H1 (cell line): ENCODE measurements at regions not wholly inside any gene's neighbourhood (a gene's known extent, or its start where the extent isn't known, plus 50 kb on each side); places are given as distances from the start of the nearest gene placed in this dataset.

Experiments used
- CTCF ChIA-PET: fragments of 300-600 bp; sonication (Branson Sonifier 250); formaldehyde crosslinking; loops from one replicate; lab custom pipeline; 2021; ENCODE audit not compliant: partially characterized antibody; lab: Charles Lee
- POLR2A ChIA-PET: fragments of 300-600 bp; sonication (Branson Sonifier 250); formaldehyde crosslinking; loops from one replicate; lab custom pipeline; 2021; ENCODE audit warnings: inconsistent platforms; ENCODE audit not compliant: partially characterized antibody; lab: Charles Lee
- DNase-seq, 2 experiments: peaks; one replicate each; pipeline versions ENCODE4 v3.0.0 to v3.0.0-alpha.2; 2010 to 2022; ENCODE audit warnings: low spot score in 2 of 2, low read depth in 1 of 2, mixed read lengths in 1 of 2
- FAIRE-seq: peaks from 2 replicates; lab custom pipeline; 2011; peaks lifted over from hg19 to GRCh38; lab: Jason Lieb, UNC
- H2AFZ ChIP-seq: 2 replicates; pipeline ENCODE4 v1.8.1; 2012; ENCODE audit warnings: low read length, inconsistent platforms
- H2AK5ac ChIP-seq: 2 replicates; pipeline ENCODE4 v1.6.1; 2013; ENCODE audit warnings: low read depth, low read length
- H2BK120ac ChIP-seq: replicated peaks from 2 replicates; pipeline ENCODE3; 2013; ENCODE audit warnings: low read depth, low read length, inconsistent platforms
- H2BK12ac ChIP-seq: 2 replicates; pipeline ENCODE4 v1.6.1; 2013; ENCODE audit warnings: low read depth, low read length
- H2BK15ac ChIP-seq: 2 replicates; pipeline ENCODE4 v1.6.1; 2013; ENCODE audit warnings: low read length
- H2BK20ac ChIP-seq: 2 replicates; pipeline ENCODE4 v1.6.1; 2013; ENCODE audit warnings: low read length
- H2BK5ac ChIP-seq: 2 replicates; pipeline ENCODE4 v1.6.1; 2013; ENCODE audit warnings: low read depth, low read length
- H3K14ac ChIP-seq: 2 replicates; pipeline ENCODE4 v1.6.1; 2013; ENCODE audit warnings: inconsistent platforms; ENCODE audit not compliant: insufficient read length
- H3K18ac ChIP-seq: 2 replicates; pipeline ENCODE4 v1.6.1; 2013; ENCODE audit warnings: low read length; ENCODE audit errors: extremely low read depth
- H3K23ac ChIP-seq: 2 replicates; pipeline ENCODE4 v1.6.1; 2013; ENCODE audit warnings: inconsistent platforms; ENCODE audit not compliant: insufficient read length
- H3K23me2 ChIP-seq: 2 replicates; pipeline ENCODE4 v1.6.1; 2013; ENCODE audit warnings: low read depth, low read length
- H3K27ac ChIP-seq: 2 replicates; pipeline ENCODE4 v1.6.1; 2011; ENCODE audit warnings: low read depth, low read length, inconsistent platforms
- H3K27me3 ChIP-seq, 4 experiments: replicated peaks in 1 of 4; 1 replicate in 1 of 4; 2 replicates in 3 of 4; pipeline versions ENCODE4 v1.6.1 to v1.8.1; 2011 to 2013; ENCODE audit warnings: low read length in 3 of 4, mild to moderate bottlenecking in 3 of 4, inconsistent platforms in 2 of 4, mixed read lengths in 2 of 4, moderate library complexity in 1 of 4; ENCODE audit not compliant: control insufficient read depth in 3 of 4, insufficient read depth in 3 of 4; ENCODE audit errors: extremely low read depth in 1 of 4
- H3K36me3 ChIP-seq, 4 experiments: 2 replicates each; pipeline versions ENCODE4 v1.6.1 to v1.8.1; 2011 to 2013; ENCODE audit warnings: mild to moderate bottlenecking in 4 of 4, low read length in 3 of 4, moderate library complexity in 2 of 4, control low read depth in 1 of 4, inconsistent platforms in 1 of 4; ENCODE audit not compliant: insufficient read depth in 4 of 4, control insufficient read depth in 2 of 4
- H3K4ac ChIP-seq: replicated peaks from 2 replicates; pipeline ENCODE3; 2013; ENCODE audit warnings: low read length, low read depth, mixed read lengths, inconsistent platforms; ENCODE audit not compliant: insufficient read length
- H3K4me1 ChIP-seq, 4 experiments: replicated peaks in 1 of 4; 1 replicate in 1 of 4; 2 replicates in 3 of 4; pipeline versions ENCODE4 v1.6.1 to v1.8.1; 2011 to 2013; ENCODE audit warnings: low read length in 3 of 4, inconsistent platforms in 2 of 4, mixed read lengths in 1 of 4; ENCODE audit not compliant: insufficient read depth in 4 of 4, control insufficient read depth in 3 of 4
- H3K4me2 ChIP-seq, 2 experiments: 2 replicates each; pipeline versions ENCODE4 v1.6.1 to v1.8.1; 2011 to 2013; ENCODE audit warnings: low read depth in 2 of 2, low read length in 2 of 2, control low read depth in 1 of 2, inconsistent platforms in 1 of 2, mild to moderate bottlenecking in 1 of 2; ENCODE audit not compliant: insufficient read depth in 1 of 2
- H3K4me3 ChIP-seq, 4 experiments: fragments of 200-600, 300-600 bp in 1 of 4; sonication (generic), shearing (Covaris generic), sonication (Bioruptor Twin) in 1 of 4; 2 replicates each; pipeline versions ENCODE4 v1.5.1 to v1.8.1; 2011 to 2016; ENCODE audit warnings: low read length in 4 of 4, low read depth in 3 of 4, control low read depth in 2 of 4, inconsistent platforms in 2 of 4, mild to moderate bottlenecking in 2 of 4, mixed read lengths in 1 of 4, moderate library complexity in 1 of 4; ENCODE audit not compliant: insufficient read depth in 2 of 4; ENCODE audit errors: extremely low read depth in 1 of 4
- H3K56ac ChIP-seq: replicated peaks from 2 replicates; pipeline ENCODE3; 2013; ENCODE audit warnings: low read depth, mild to moderate bottlenecking, mixed read lengths, low read length, inconsistent platforms; ENCODE audit not compliant: insufficient read length
- H3K79me1 ChIP-seq: 2 replicates; pipeline ENCODE4 v1.6.1; 2013; ENCODE audit warnings: low read depth, low read length, control low read depth
- H3K79me2 ChIP-seq, 2 experiments: 2 replicates each; pipeline versions ENCODE4 v1.6.1 to v1.8.1; 2012 to 2013; ENCODE audit warnings: low read length in 2 of 2, mild to moderate bottlenecking in 2 of 2, inconsistent platforms in 1 of 2; ENCODE audit not compliant: insufficient read depth in 2 of 2, control insufficient read depth in 1 of 2
- H3K9ac ChIP-seq, 4 experiments: replicated peaks in 1 of 4; 1 replicate in 1 of 4; 2 replicates in 3 of 4; pipeline versions ENCODE4 v1.6.1 to v1.8.1; 2011 to 2013; ENCODE audit warnings: low read depth in 3 of 4, low read length in 3 of 4, control low read depth in 2 of 4, mild to moderate bottlenecking in 2 of 4, moderate library complexity in 2 of 4, inconsistent platforms in 1 of 4; ENCODE audit errors: extremely low read depth in 1 of 4
- H3K9me3 ChIP-seq, 2 experiments: 2 replicates each; pipeline versions ENCODE4 v1.6.1 to v1.8.1; 2012 to 2013; ENCODE audit warnings: mild to moderate bottlenecking in 2 of 2, moderate library complexity in 2 of 2, control low read depth in 1 of 2, inconsistent platforms in 1 of 2, low read depth in 1 of 2, low read length in 1 of 2, mixed read lengths in 1 of 2; ENCODE audit not compliant: insufficient read depth in 2 of 2
- H4K20me1 ChIP-seq, 2 experiments: replicated peaks in 1 of 2; 2 replicates each; pipeline versions ENCODE3 to v1.8.1; 2011 to 2013; ENCODE audit warnings: inconsistent platforms in 2 of 2, low read length in 2 of 2, mild to moderate bottlenecking in 1 of 2; ENCODE audit not compliant: insufficient read depth in 2 of 2, control insufficient read depth in 1 of 2
- H4K5ac ChIP-seq: 2 replicates; pipeline ENCODE4 v1.6.1; 2013; ENCODE audit warnings: low read length, low read depth, mixed read lengths, inconsistent platforms; ENCODE audit not compliant: insufficient read length
- H4K8ac ChIP-seq: 2 replicates; pipeline ENCODE4 v1.8.0; 2013; ENCODE audit warnings: mild to moderate bottlenecking, moderate library complexity, low read length, inconsistent platforms; ENCODE audit not compliant: insufficient read depth; ENCODE audit errors: extremely low read depth
- H4K91ac ChIP-seq: replicated peaks from 2 replicates; pipeline ENCODE3; 2013; ENCODE audit warnings: low read length, mixed read lengths, inconsistent platforms; ENCODE audit not compliant: insufficient read length
- BACH1 ChIP-seq: IDR thresholded peaks from 2 replicates; pipeline ENCODE4 v1.6.1; 2012; ENCODE audit warnings: low read length, improper control_type of control experiment
- CEBPB ChIP-seq: IDR thresholded peaks from 2 replicates; pipeline ENCODE4 v1.6.1; 2012; ENCODE audit warnings: low read depth, low read length
- CHD2 ChIP-seq: IDR thresholded peaks from 2 replicates; pipeline ENCODE4 v1.6.1; 2012; ENCODE audit warnings: low read length, improper control_type of control experiment
- FOSL1 ChIP-seq: IDR thresholded peaks from 2 replicates; pipeline ENCODE4 v1.6.1; 2011; ENCODE audit warnings: mild to moderate bottlenecking, low read depth, low read length, moderate library complexity; ENCODE audit not compliant: insufficient read depth
- HDAC2 ChIP-seq, 2 experiments: fragments of 300-600 bp in 1 of 2; sonication (generic) in 1 of 2; IDR thresholded peaks; 2 replicates each; pipeline ENCODE4 v1.6.1; 2011 to 2012; ENCODE audit warnings: low read depth in 2 of 2, low read length in 2 of 2, mild to moderate bottlenecking in 2 of 2, moderate library complexity in 2 of 2, borderline replicate concordance in 1 of 2, inconsistent platforms in 1 of 2
- KDM1A ChIP-seq: fragments of 200-600, 300-600 bp; sonication (generic); IDR thresholded peaks from 2 replicates; pipeline ENCODE4 v1.7.1; 2016; ENCODE audit warnings: mild to moderate bottlenecking, low read length, borderline replicate concordance
- KDM5A ChIP-seq: fragments of 200-600 bp; IDR thresholded peaks from 2 replicates; pipeline ENCODE4 v1.7.1; 2012; ENCODE audit warnings: mild to moderate bottlenecking, low read length, inconsistent platforms, mixed read lengths
- MAFK ChIP-seq: IDR thresholded peaks from 2 replicates; pipeline ENCODE4 v1.6.1; 2012; ENCODE audit warnings: low read depth, mild to moderate bottlenecking, improper control_type of control experiment, low read length
- MAX ChIP-seq: IDR thresholded peaks from 2 replicates; pipeline ENCODE4 v1.6.1; 2012; ENCODE audit warnings: inconsistent platforms
- RNF2 ChIP-seq: fragments of 200-900, 300-1000 bp; sonication (generic); IDR thresholded peaks from 2 replicates; pipeline ENCODE4 v1.7.1; 2016; ENCODE audit warnings: borderline replicate concordance, low read depth, mild to moderate bottlenecking, antibody characterized with exemption, low read length; ENCODE audit not compliant: poor library complexity, severe bottlenecking; ENCODE audit errors: missing control alignments
- SP4 ChIP-seq: IDR thresholded peaks from 2 replicates; pipeline ENCODE4 v1.6.1; 2012; ENCODE audit warnings: low read length, inconsistent platforms
- SRF ChIP-seq: IDR thresholded peaks from 2 replicates; pipeline ENCODE4 v1.6.1; 2011; ENCODE audit warnings: mild to moderate bottlenecking, low read depth, low read length, moderate library complexity
- SUZ12 ChIP-seq: fragments of 200-600 bp; sonication (generic); IDR thresholded peaks from 2 replicates; pipeline ENCODE4 v1.6.1; 2012; ENCODE audit warnings: mild to moderate bottlenecking, inconsistent platforms, low read length, moderate library complexity, mixed read lengths
- TBP ChIP-seq: IDR thresholded peaks from 2 replicates; pipeline ENCODE4 v1.6.1; 2011; ENCODE audit warnings: low read depth, low read length, improper control_type of control experiment
- TCF12 ChIP-seq: IDR thresholded peaks from 2 replicates; pipeline ENCODE4 v1.6.1; 2011; ENCODE audit warnings: low read depth, mild to moderate bottlenecking, low read length
- WGBS, 2 experiments: shearing (Covaris generic) in 1 of 2; methylation state at CpG; one replicate each; pipeline versions ENCODE4 v1.1.6 to v1.1.7; 2013 to 2015; ENCODE audit warnings: low lambda C conversion rate in 2 of 2, mixed read lengths in 2 of 2, inconsistent platforms in 1 of 2, low coverage in 1 of 2, missing lambda C conversion rate in 1 of 2; ENCODE audit not compliant: insufficient replicate concordance in 2 of 2, insufficient coverage in 1 of 2, insufficient read length in 1 of 2; ENCODE audit errors: extremely low coverage in 1 of 2, missing lambda C conversion rate in 1 of 2; 5-methylcytosine and 5-hydroxymethylcytosine counted together

DNA sequence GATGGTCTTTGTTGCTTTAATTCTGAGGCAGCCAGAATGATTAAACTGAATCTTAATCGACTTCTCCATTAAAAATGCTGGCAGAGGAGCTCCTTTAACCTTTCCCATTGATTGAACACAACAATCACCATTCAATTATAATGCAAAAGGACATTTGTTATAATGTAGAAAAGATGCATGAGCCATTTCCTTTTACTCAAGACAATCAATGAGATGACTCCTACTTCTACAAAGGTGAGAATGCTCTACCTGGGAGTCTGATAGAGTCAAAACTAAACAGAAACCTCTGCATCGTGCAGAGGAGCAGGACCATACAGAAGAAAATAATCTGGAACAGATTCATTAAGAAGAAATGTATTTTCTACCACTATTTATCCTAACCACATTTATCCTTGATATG is 253.6 kb upstream of the DACH1 start:
- no peaks in the 10 kb centered on the region for H3K79me1 ChIP-seq
- H2BK12ac ChIP-seq: no peak overlapping the region
- no peak overlapping the region for H4K8ac ChIP-seq
- H3K4me1 ChIP-seq: peaks cover 0 to 11% (median 5%) of the 10 kb centered on the region in 4 experiments; a peak in 4 of 7 replicates
- no peak overlapping the region for H2AFZ ChIP-seq
- no peak overlapping the region for H3K56ac ChIP-seq
- DNase-seq (no peak), FAIRE-seq (no peak)
- H3K23ac ChIP-seq: no peak overlapping the region
- no peak overlapping the region for H2BK20ac ChIP-seq
- no peak overlapping the region for H4K91ac ChIP-seq
- H3K4ac ChIP-seq: no peak overlapping the region
- no peaks in the 10 kb centered on the region for H3K36me3 ChIP-seq
- peak overlapping the region in 1 of 2 experiments; percentile 14; a peak in 1 of 4 replicates for H3K4me2 ChIP-seq
- H2AK5ac ChIP-seq: no peak overlapping the region
- no peaks in the 10 kb centered on the region for H3K27me3 ChIP-seq
- no peaks in the 10 kb centered on the region for H3K23me2 ChIP-seq
- H3K9ac ChIP-seq: no peak overlapping the region
- H3K4me3 ChIP-seq: no peak overlapping the region; a peak in 1 of 8 replicates
- no peak overlapping the region for H4K5ac ChIP-seq
- ChIA-PET POLR2A (interaction anchor here (1.4 kb wide), 1 partner anchor 22 kb away, joined by 3 read pairs; no protein-coding TSS in a partner anchor), CTCF (no interaction called here)
- H3K18ac ChIP-seq: no peak overlapping the region
- H4K20me1 ChIP-seq: no peaks in the 10 kb centered on the region
- H2BK120ac ChIP-seq: no peak overlapping the region
- no peak overlapping the region for H3K14ac ChIP-seq
- no peaks in the 10 kb centered on the region for H3K9me3 ChIP-seq
- H3K27ac ChIP-seq: no peak overlapping the region
- WGBS, 2 experiments: 46% methylated on average over 2 of the region's 2 CpGs; no CpG with 5 or more reads in 1 of the 2 experiments
- H3K79me2 ChIP-seq: no peaks in the 10 kb centered on the region
- H2BK15ac ChIP-seq: no peak overlapping the region
- H2BK5ac ChIP-seq: no peak overlapping the region
- TF ChIP-seq KDM5A (no peak), FOSL1 (no peak), MAFK (no peak), TBP (no peak), SP4 (no peak), RNF2 (no peak), BACH1 (no peak), CHD2 (no peak), CEBPB (no peak), SRF (no peak), TCF12 (no peak), KDM1A (no peak), MAX (no peak), SUZ12 (no peak), HDAC2 (IDR thresholded peaks at IDR 0.05; ENCODE audit: borderline replicate concordance in 1 of 2, low read depth in 2 of 2, low read length in 2 of 2) (no peak)
